ENCODE measurements at regions not wholly inside any gene's neighbourhood (a gene's known extent, or its start where the extent isn't known, plus 50 kb on each side); places are given as distances from the start of the nearest gene placed in this dataset.

DNA sequence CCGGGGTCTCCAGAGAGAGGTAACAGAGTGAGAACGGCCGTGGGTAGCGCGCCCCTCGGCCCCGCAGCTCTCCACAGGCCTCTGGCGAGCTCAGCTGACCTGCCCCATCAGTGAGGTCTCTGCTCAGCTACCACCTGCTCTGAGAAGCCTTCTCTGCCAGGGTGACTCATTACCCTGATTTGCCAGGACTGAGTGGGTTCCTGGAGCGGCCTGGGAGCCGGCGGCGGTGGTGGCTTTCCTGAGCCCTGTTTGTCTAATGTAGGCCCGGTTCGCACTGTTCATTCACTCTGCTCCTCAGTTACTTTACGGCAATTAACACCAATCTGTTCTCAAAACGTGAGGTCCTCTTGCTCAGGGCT lies 351.0 kb upstream of the B3GAT1 start:
- TF ChIP-seq, protein P1, sequence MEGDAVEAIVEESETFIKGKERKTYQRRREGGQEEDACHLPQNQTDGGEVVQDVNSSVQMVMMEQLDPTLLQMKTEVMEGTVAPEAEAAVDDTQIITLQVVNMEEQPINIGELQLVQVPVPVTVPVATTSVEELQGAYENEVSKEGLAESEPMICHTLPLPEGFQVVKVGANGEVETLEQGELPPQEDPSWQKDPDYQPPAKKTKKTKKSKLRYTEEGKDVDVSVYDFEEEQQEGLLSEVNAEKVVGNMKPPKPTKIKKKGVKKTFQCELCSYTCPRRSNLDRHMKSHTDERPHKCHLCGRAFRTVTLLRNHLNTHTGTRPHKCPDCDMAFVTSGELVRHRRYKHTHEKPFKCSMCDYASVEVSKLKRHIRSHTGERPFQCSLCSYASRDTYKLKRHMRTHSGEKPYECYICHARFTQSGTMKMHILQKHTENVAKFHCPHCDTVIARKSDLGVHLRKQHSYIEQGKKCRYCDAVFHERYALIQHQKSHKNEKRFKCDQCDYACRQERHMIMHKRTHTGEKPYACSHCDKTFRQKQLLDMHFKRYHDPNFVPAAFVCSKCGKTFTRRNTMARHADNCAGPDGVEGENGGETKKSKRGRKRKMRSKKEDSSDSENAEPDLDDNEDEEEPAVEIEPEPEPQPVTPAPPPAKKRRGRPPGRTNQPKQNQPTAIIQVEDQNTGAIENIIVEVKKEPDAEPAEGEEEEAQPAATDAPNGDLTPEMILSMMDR (IDR thresholded peaks at IDR 0.05 in 4 of 5, conservative IDR thresholded peaks at IDR 0.05 in 1 of 5): no peak
- no peak for TF ChIP-seq POLR2A (IDR thresholded peaks at IDR 0.05)
